ENCODE measurements at regions not wholly inside any gene's neighbourhood (a gene's known extent, or its start where the extent isn't known, plus 50 kb on each side); places are given as distances from the start of the nearest gene placed in this dataset.

DNA sequence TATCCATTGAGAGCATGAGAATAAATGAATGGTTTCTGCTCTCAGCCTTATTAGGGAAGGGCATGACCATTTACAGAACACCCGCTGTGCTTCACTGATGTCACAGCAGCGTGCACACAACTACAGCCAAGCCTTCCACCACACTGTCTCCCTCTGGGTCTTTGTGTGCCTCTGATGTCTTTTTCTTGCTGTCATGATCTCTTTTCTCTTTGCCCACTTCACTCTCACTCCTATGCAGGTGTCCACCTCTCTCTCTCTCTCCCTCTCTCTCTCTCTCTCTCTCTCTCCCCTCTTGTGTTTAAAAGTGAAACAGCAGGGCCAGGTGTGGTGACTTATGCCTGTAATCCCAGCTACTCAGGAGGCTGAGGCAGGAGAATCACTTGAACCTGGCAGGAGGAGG is 232.5 kb upstream of the JUN start:
- intact Hi-C loops (cut with micrococcal nuclease), result no loop called here

DNA sequence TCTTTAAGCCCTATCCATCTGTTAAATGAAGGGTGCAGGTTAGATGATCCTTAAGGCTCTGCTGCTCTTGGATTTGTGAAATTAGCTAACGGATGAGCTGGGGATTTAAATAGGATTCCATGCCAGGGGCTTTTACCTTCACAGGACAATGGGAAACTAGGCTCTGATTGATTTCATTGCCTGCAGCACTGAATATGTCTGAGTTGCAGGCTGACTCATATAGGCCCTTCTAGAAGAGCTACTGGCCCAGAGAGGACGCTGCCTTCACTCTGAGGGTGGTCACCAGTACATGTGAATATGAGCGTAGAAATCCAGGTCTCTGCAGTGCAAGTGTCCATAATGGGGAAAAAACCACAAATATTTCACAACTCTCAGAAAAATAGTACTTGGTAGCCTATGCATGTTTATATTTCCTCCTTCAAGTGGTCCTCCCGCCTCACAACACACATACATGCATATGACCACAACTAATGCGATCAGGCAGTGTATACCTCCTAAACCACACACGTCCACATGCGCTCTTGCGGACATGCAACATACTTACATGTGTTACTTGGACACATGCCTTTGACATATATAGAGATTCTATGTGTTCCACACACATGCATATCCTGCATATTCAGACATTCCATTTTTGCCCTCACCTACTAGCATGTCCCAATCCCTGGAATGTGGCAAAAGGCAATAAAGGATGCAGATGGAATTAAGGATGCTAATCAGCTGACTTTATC is 233.8 kb upstream of the JUN start:
- intact Hi-C loops (cut with micrococcal nuclease), result no loop called here

DNA sequence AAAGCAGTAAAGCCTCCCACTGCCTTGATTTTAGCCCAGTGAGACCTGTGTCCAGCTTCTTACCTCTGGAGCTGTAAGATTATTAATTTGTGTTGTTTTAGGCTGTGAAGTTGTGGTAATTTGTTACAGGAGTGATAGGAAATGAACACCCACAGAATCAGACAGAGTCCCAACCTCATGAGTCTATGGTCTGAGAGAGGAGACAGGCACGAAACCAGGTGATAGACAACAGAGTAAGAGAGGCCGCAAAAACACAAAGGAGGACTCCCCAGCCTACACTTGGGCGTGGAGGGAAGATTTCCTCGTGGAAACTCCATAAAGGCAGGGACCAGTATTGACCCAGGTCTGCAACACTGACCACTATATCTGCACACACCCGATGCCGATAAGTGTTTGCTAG is 234.6 kb upstream of the JUN start:
- intact Hi-C loops (cut with micrococcal nuclease), result no loop called here

DNA sequence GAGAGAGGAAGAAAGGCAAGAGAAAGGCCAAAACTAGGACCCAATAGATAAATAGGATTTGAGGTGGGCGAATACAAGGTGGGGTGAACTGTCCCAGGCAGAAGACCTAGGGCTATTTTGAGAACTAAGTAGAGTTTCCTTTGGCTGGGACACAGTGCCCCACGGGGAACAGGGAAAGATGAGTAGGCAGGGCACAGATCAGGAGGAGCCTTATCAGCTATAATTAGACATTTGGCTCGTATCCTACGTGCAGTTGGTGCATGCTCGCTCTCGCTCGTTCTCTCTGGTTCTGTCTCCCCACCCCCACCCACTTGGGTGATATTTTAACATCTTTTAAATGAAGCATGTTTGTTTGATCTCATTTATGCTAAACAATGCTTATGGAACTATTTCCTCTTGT is 235.0 kb upstream of the JUN start:
- intact Hi-C loops (cut with micrococcal nuclease), result no loop called here

DNA sequence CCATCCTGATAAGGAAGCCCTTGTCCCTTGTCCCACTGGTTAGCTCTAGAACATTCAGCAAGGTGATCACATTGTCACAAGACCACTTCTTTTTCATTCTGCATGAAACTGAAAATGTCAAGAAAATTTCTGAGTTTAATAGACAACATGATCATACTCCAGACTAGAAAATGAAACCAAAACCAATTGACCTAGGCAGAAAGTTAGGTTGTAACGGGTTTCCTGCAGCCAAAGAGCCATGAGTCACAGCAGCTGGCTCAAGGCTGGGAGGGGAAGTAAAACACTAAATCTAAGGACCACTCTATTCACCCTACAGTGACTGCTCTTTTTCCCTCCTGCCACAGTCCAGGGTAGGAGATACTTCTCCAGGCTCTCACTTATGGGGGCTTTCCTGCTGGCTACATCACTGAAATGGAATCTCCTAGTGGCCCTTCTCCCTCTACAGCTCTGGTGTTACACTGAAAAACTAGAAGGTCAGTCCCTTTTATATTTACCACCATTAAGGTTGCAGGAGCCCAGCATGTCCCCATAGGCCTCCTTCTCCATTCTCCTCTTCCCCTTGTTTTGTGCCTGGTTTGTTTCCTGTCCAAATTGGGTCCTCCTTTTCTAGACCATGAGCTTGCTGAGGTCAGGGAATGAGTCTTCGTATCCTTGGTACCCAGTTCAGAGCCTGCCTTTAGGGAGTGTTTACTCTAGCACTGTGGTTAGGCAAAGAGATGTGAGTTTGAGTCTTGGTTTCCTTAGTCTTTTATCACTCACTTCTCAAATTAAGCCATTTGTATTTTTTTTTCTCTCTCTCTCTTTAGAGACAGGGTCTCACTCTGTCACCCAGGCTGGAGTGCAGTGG is 236.5 kb upstream of the JUN start:
- intact Hi-C loops (cut with micrococcal nuclease), result loop anchor here (1.0 to 5.0 kb wide), 15 partner anchors 24 to 739 kb away; partner anchors contain the start of gene OMA1

DNA sequence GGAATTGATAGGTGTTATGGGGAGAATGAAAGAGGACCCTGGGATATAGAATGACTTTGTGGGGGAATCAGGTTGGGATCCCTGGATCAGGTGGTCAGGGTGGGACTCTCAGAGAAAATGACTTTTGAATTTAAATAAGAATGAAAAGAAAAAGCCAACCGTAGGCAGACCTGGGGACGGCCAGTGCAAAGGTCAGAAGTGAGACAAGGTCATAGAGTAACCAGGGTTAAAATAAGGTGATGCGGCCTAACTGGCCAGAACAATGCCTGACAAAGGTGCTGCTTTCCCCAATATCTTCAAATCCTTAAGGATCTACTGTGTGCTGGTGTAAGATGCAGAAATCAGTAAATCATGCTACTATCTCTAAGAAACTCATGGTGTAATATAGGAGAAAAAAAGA is 238.4 kb upstream of the JUN start:
- intact Hi-C loops (cut with micrococcal nuclease), result loop anchor here (5.0 kb wide), 1 partner anchor 40 kb away; no protein-coding TSS in a partner anchor

DNA sequence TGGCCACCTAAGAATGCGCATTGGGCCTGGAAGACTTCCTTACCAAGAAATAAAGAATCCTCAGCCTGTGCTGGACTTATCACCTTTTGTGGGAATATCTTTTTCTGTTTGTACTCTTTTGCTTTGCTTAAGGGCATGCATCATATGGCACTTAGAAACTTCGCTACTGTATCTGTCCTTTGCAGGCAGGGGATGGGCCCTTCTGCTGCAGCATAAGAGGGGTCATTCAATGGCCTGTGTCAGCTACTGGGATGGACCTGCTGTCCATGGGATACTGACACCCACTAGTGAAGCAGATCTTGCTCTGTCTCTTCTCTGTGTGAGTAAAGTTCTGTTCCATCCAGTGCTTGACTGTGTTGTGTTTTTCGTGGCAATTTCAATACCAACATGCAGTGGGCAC is 239.0 kb upstream of the JUN start:
- intact Hi-C loops (cut with micrococcal nuclease), result loop anchor here (5.0 kb wide), 1 partner anchor 40 kb away; no protein-coding TSS in a partner anchor

DNA sequence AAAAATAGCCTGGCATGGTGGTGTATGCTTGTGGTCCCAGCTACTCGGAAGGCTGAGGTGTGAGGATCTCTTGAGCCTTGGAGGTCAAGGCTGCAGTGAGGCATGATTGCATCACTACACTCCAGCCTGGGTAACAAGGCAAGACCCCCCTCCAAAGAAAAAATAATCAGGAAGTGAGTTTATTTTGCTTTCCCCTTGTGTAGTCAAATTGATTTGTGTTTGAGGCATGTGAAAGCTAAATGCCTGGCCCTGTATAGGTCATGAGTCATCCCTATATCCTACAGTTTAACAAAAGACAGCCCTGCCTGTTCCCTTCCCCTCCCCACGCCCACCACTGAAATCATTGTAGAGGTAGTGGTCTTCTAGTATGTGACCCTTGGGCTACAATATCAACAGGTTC is 241.4 kb upstream of the JUN start:
- intact Hi-C loops (cut with micrococcal nuclease), result no loop called here

DNA sequence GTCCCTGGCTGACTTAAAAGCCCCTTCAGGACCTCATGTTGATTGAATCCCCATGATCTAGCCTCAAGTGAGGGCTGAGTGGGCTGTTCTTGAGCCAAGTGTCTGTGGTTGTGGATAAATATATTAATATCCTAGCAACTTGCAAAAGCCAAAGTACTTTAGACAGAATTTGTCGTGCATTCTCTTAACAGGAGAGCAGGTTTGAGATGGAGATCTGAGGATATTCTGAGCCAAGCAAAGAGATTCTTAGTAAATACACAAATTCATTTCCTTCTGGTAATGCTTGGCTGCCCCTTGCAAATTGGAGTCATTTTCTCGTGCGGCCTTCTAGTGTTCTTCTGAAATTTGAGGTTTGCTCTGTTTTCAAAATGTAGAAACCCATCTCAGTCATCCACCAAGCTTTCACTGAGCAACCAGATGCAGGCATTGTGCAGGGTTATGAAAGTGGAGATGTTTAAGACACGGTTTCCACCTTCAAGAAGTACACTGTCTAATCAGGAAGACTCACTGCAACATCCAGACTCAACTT is 242.1 kb upstream of the JUN start:
- intact Hi-C loops (cut with micrococcal nuclease), result loop anchor here (1.0 kb wide), 1 partner anchor 20 kb away; no protein-coding TSS in a partner anchor

DNA sequence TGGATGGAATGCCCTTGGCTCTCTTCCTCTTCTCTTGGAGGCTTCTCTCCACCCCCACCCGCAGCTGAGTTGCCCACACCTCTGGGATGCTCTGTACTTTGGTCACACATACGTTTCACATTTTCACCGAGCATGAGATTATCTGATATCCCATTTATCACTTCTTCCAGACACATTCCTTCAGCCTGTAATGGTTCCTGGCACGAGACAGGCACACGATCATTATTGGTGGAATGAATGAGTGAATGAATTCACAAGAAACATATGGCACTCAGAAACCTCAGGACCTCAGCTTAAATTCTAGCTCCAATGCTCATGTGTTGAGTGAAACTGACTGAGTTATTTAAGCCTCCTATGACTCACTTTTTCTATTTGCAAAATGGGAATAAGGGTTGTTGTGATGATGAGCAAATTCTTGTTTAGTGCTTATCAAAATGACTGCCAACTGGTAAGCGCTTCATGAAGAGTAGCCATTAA is 242.7 kb upstream of the JUN start:
- intact Hi-C loops (cut with micrococcal nuclease), result loop anchor here (1.0 kb wide), 1 partner anchor 20 kb away; no protein-coding TSS in a partner anchor

DNA sequence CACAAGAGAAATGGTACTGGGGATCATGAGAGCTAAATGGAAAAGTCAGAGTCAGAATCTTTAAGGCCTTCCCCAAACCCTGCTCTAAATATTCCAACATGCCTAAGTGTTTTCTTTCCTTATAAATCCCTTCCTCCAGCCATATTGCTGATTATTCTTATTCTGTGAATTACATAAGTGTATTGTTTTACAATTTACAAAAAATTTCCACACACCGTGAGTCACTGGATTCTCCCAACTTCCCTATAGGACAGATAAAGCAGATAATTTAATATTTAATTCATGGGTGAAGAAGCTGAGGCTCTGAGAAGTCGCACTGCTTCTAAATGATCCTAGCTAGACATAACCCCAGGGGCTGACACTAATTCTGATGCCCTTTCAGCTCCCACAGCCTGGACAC is 243.3 kb upstream of the JUN start:
- intact Hi-C loops (cut with micrococcal nuclease), result no loop called here

DNA sequence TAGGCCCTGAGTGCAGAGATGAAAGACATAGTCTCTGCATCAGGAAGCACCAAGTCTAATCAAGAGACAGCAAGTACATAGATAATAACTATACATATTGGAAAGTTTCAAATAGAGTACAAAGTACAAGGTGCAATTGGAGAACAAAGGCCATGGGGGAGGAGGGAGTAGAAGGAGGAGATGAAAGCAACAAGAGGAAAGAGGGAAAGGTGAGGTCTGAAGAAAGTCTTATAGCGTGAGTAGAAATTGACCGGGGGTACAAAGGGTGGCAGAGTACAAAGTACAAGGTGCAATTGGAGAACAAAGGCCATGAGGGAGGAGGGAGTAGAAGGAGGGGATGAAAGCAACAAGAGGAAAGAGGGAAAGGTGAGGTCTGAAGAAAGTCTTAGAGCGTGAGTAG is 244.2 kb upstream of the JUN start:
- intact Hi-C loops (cut with micrococcal nuclease), result no loop called here

DNA sequence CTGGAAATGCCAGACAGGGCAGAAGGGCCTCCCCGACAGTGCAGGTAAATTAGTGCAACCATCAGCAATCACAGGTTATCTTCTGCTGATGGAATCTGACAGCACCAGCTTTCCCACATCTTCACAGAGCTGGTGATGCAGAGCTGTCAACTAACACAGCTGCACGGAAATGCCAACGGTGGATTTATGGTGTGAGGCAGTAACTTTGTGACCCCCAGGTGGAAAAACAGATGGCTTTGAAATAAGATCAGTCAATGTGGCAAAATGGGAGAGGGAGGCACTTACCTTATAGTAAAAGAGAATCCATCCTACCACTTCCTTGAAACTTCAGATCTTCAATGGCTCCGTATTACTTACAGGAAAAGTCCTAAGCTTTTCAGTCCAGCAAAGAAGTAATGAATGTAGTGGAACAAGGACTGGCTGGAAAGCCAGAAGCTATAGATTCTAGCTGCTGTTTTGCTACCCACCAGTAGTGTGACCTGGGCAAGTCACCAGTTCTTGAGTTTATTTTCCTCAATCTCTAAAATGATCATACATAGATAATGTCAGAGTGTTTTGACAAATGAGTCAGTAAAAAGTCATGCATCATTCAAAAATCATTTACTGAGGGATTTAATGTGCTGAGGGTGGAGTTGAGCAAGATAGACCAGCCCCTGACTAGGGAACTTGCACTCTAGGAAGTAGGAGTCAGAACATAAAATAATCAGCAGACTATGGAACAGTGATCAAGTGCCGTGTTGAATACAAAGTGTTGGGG is 245.7 kb upstream of the JUN start:
- intact Hi-C loops (cut with micrococcal nuclease), result no loop called here

DNA sequence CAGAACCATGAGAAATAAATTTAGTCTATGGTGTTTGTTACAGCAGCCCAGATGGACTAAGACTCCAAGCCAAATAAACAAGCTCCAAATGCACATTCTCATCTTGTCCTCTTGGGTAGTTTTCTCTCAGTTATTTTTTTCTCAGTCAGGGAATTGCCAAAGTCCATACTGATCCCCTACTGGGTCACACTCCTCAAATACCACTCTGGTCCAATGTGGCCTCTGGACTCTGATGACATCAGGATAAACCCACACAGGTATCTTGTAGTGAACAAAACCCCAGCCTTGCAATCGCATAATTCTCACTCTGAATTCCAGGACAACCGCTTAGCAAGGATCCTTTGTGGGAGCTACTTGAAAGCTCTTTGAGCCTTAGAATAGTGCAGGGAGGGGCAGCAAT is 248.4 kb upstream of the JUN start:
- intact Hi-C loops (cut with micrococcal nuclease), result no loop called here

DNA sequence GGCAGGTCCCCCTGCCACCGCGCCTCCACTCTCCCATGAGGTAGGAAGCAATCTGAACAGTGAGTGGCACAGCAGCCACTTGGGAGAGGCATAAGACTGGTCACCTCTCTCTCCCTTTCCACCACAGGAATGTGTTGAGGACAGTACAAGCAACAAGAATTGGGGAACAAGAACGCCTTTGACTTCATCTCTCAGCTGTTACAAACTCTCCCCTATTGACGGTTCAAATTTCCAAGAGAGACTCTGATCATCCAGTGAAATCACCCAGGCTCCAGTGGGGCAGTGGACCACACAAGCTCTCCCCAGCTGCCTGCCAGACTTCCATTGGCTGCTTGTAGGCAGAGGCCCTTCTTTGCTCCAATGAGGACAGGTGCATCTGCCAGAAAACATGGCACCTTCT is 249.9 kb upstream of the JUN start:
- intact Hi-C loops (cut with micrococcal nuclease), result no loop called here

DNA sequence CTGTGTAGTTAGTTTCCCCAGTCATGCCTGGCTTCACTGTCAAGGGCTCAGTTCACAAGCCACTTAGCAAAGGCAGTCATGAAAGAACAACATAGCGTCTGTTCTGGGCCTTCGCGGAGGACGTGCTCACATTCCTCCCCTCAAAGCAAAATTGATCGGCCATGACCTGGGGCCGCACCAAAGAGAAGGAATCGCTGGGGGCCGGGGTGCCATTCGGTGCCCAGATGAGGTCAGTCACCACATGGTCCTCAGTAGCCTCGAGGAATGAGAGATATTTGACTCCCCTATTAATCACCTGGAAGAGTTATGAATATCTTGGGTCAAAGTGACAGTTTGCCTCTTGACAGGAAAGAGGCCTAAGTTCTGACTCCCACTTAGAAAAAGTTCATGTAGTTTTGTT is 251.1 kb upstream of the JUN start:
- intact Hi-C loops (cut with micrococcal nuclease), result no loop called here

DNA sequence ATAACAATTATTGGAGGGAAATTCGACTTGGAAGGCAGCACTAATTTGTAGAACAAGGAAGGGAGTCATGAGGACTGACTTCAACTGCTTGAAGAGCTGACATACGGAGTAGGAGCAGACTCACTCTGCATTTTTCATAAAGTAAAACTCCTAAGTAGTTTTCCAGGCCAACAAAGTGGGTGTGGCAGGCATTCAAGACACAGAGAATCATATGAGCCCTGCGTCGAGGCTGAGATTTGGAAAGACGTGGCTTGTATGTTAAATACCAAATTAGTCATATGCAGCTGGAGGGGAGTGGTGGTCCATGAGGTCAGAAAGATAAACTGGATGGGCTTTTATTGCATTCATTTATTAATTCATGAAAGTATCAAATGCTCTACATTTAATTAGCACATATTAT is 255.7 kb upstream of the JUN start:
- intact Hi-C loops (cut with micrococcal nuclease), result no loop called here

DNA sequence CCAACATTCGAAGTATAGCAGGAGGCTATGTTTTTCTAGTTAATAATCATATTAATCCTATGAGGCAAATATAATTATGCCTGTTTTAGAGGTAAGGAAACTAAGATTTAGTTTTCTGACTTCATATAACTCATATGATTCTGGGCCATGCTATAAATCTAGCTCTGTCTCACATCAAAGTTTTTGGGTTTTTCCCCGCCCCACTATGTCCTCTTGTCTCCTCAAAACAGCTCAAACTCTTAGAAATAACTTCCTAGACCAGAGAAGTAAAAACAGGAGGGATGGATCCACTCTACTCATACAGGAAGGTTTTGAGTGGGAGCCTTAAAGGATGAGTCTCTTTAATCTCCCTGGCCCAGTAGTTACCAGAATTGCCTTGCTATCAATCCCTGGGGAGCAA is 256.4 kb upstream of the FGGY start:
- intact Hi-C loops (cut with micrococcal nuclease), result loop anchor here (5.0 to 10.0 kb wide), 2 partner anchors 242 to 496 kb away; partner anchors contain the start of gene OMA1

DNA sequence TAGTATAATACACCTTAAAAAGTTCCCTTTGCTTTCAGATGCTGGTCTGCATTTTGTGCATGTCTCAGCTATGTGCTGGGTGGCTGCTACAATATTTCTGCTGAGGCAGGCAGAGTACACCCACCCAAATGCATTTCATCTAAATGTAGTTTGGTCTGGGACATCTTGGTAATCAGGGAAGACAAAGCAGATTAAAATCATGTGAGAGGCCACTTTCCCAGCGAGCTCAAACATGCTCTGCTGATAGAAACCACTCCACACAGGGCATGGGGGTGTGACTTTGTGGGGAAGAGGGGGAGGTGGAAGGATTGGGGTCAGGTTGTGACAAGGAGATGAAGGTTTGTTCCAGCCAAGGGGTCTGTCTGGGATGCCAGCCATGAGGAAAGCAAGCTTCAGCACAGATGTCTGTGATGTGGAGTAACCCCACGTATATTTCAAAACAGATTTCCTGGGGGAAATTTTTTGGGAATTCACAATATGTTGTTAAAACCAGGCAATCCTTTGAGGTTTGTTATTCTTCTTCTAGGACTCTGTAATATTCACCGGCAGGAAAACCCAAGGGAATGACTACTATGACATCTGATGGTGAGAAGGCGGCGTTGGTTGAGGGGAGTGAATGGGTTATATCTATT is 255.1 kb upstream of the FGGY start:
- intact Hi-C loops (cut with micrococcal nuclease), result loop anchor here (5.0 to 10.0 kb wide), 2 partner anchors 241 to 497 kb away; partner anchors contain the start of gene OMA1

DNA sequence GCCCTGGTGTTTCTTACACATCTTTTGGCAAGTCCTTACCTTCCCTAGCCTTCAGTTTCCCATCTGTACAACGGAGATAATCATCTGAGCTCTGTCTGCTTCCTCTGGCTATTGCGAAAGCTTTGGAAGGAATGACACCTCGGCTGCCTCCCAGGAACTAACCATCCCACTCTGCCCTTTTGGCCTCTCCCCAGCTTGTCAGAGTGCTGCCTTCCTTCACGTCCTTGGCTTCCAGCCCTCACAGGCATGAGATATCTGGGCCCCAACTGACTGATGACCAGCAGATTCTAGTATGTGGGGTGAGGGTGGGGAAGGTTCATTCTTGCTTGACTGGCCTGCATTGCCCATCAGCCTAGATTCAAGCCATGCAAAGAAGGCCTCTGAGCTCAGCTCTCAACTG is 253.1 kb upstream of the FGGY start:
- intact Hi-C loops (cut with micrococcal nuclease), result loop anchor here (5.0 to 10.0 kb wide), 2 partner anchors 239 to 499 kb away; partner anchors contain the start of gene OMA1

All from T-helper 1 cell treated with Interleukin-12 subunit alpha and Interleukin-12 subunit beta and Interleukin-4 antibody, amounts not matched to agents 30 ng/mL and 1 ng/mL, for 36 hours (primary cell).